Breast epithelium (tissue), 3 donors: ENCODE measurements at regions not wholly inside any gene's neighbourhood (a gene's known extent, or its start where the extent isn't known, plus 50 kb on each side); places are given as distances from the start of the nearest gene placed in this dataset.
A peak's percentile ranks its signal among the peaks of the same experiment; 100 is the strongest.

Experiments
- POLR2A ChIP-seq: fragments of 450-650 bp; IDR thresholded peaks from one replicate; pipeline ENCODE4 v1.6.1; 2016; ENCODE audit warnings: antibody characterized with exemption, mild to moderate bottlenecking, moderate library complexity
- POLR2AphosphoS5 ChIP-seq, 3 donors: sonication (generic); formaldehyde crosslinking; IDR thresholded peaks; one replicate each; pipeline ENCODE4 v1.6.1; 2017; ENCODE audit warnings: antibody characterized with exemption in 3 of 3
- TF ChIP-seq, protein P1 (sequence below), 3 donors: fragments of 450-650 bp; IDR thresholded peaks; one replicate each; pipeline ENCODE4 v1.5.1; 2016 to 2017; ENCODE audit warnings: antibody characterized with exemption in 3 of 3, mild to moderate bottlenecking in 3 of 3, moderate library complexity in 3 of 3

DNA sequence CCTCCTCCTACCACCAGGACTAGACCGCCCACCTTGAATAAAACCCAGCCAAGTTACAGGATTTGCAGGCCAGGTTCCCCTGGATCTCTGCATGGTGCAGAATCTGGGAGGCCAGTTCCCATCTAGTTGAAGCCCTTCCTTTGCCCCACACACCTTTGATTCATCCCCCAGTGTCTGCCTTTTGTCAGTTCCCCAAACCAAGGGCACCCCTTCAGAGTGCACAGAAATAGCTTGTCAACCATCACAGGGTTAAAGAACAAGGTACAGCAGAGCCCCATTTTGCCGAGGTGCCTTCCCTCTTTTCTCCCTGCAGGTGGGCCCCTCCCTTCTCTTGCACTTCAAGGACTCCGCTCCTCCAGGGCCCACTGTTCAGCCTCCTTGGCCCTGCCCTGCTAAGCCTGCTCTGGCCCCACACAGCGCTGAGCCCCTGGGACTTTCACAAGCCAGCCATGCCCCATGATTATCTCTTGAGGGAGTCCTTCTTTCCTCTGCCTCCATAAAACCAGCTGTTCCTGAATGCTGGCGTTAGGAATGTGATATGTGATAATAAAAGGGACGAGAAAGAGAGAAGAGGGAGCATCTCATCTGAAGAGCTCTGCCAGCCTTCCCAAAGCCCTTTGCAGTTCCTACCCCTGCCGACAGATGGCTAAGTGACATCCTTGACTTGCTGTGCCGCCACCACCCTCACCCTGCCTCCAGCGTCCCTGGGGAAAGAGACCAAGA, 280.3 kb downstream of the CDC5L start:
- TF ChIP-seq, protein P1, sequence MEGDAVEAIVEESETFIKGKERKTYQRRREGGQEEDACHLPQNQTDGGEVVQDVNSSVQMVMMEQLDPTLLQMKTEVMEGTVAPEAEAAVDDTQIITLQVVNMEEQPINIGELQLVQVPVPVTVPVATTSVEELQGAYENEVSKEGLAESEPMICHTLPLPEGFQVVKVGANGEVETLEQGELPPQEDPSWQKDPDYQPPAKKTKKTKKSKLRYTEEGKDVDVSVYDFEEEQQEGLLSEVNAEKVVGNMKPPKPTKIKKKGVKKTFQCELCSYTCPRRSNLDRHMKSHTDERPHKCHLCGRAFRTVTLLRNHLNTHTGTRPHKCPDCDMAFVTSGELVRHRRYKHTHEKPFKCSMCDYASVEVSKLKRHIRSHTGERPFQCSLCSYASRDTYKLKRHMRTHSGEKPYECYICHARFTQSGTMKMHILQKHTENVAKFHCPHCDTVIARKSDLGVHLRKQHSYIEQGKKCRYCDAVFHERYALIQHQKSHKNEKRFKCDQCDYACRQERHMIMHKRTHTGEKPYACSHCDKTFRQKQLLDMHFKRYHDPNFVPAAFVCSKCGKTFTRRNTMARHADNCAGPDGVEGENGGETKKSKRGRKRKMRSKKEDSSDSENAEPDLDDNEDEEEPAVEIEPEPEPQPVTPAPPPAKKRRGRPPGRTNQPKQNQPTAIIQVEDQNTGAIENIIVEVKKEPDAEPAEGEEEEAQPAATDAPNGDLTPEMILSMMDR (IDR thresholded peaks at IDR 0.05): peak in 1 of 3 donors; percentile 38
- TF ChIP-seq POLR2A: no peak
- no peak for TF ChIP-seq POLR2AphosphoS5 (IDR thresholded peaks at IDR 0.05)
